ENCODE measurements at regions not wholly inside any gene's neighbourhood (a gene's known extent, or its start where the extent isn't known, plus 50 kb on each side); places are given as distances from the start of the nearest gene placed in this dataset.

- Histone ChIP-seq H3K27ac (ENCODE audit: low read depth, low read length) (no peak overlapping the region), H3K9me2 (replicated peaks; ENCODE audit: control insufficient read depth, low read length) (no peaks in the 10 kb centered on the region), H3K36me3 (ENCODE audit: control insufficient read depth, low read length) (no peaks in the 10 kb centered on the region), H3K79me2 (ENCODE audit: control insufficient read depth, low read length) (no peaks in the 10 kb centered on the region), H3K4me2 (ENCODE audit: low read length) (no peak overlapping the region), H3K4me3 (ENCODE audit: low read length) (no peak overlapping the region), H3K9me3 (ENCODE audit: control insufficient read depth, insufficient read depth, low read length) (no peaks in the 10 kb centered on the region), H4K20me1 (ENCODE audit: control insufficient read depth, insufficient read depth, low read depth, low read length) (no peaks in the 10 kb centered on the region), H3K27me3 (ENCODE audit: control insufficient read depth, low read length) (no peaks in the 10 kb centered on the region), H3K4me1 (ENCODE audit: control insufficient read depth, low read length) (no peaks in the 10 kb centered on the region), H3F3A (ENCODE audit: control insufficient read depth, insufficient read depth) (no peaks in the 10 kb centered on the region)
- TF ChIP-seq CTCF (IDR thresholded peaks at IDR 0.05; ENCODE audit: low read depth, low read length, poor library complexity, severe bottlenecking) (no peak), EZH2phosphoT487 (IDR thresholded peaks at IDR 0.05; ENCODE audit: borderline replicate concordance, low read length) (no peak)
Measured at GRCh38 chr5:5628866-5629606, 206.6 kb downstream of the ICE1 start.

GRCh38 chr5:5626412-5626811, 203.9 kb downstream of the ICE1 start:
- Histone ChIP-seq H3F3A (ENCODE audit: control insufficient read depth, insufficient read depth) (no peaks in the 10 kb centered on the region), H3K4me1 (ENCODE audit: control insufficient read depth, low read length) (no peaks in the 10 kb centered on the region), H3K9me2 (replicated peaks; ENCODE audit: control insufficient read depth, low read length) (no peaks in the 10 kb centered on the region), H3K27me3 (ENCODE audit: control insufficient read depth, low read length) (no peaks in the 10 kb centered on the region), H3K36me3 (ENCODE audit: control insufficient read depth, low read length) (no peaks in the 10 kb centered on the region), H3K79me2 (ENCODE audit: control insufficient read depth, low read length) (no peaks in the 10 kb centered on the region), H3K27ac (ENCODE audit: low read depth, low read length) (no peak overlapping the region), H3K9me3 (ENCODE audit: control insufficient read depth, insufficient read depth, low read length) (peaks cover 9% of the 10 kb centered on the region; the same call in 1 of the 2 replicates), H3K4me2 (ENCODE audit: low read length) (no peak overlapping the region), H3K4me3 (ENCODE audit: low read length) (no peak overlapping the region), H4K20me1 (ENCODE audit: control insufficient read depth, insufficient read depth, low read depth, low read length) (no peaks in the 10 kb centered on the region)
- TF ChIP-seq CTCF (IDR thresholded peaks at IDR 0.05; ENCODE audit: low read depth, low read length, poor library complexity, severe bottlenecking) (no peak), EZH2phosphoT487 (IDR thresholded peaks at IDR 0.05; ENCODE audit: borderline replicate concordance, low read length) (no peak)

DNA sequence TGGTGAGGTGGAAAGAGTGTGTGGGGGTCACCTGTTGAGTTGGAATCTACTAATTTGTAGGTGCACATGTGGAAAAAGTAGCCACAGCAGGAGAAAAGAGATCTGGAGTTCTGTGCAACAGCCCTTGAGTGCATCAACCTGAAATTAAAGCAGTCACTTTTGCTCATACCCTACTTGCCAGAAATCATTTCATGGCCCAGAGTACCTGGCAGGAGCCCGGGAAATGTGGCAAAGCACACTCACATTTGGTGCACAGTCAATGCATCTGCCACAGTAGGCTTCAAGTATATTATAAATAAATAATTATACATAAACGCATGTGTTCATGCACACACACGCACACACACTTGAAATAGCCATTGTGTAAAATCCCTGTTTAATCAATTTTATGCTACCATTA, 203.0 kb downstream of the ICE1 start:
- Histone ChIP-seq H3K9me2 (replicated peaks; ENCODE audit: control insufficient read depth, low read length) (no peaks in the 10 kb centered on the region), H3K27ac (ENCODE audit: low read depth, low read length) (no peak overlapping the region), H3K4me2 (ENCODE audit: low read length) (no peak overlapping the region), H3K27me3 (ENCODE audit: control insufficient read depth, low read length) (no peaks in the 10 kb centered on the region), H3K9me3 (ENCODE audit: control insufficient read depth, insufficient read depth, low read length) (peaks cover 9% of the 10 kb centered on the region; the same call in 1 of the 2 replicates), H3F3A (ENCODE audit: control insufficient read depth, insufficient read depth) (no peaks in the 10 kb centered on the region), H3K4me3 (ENCODE audit: low read length) (no peak overlapping the region), H3K79me2 (ENCODE audit: control insufficient read depth, low read length) (no peaks in the 10 kb centered on the region), H3K4me1 (ENCODE audit: control insufficient read depth, low read length) (no peaks in the 10 kb centered on the region), H3K36me3 (ENCODE audit: control insufficient read depth, low read length) (no peaks in the 10 kb centered on the region), H4K20me1 (ENCODE audit: control insufficient read depth, insufficient read depth, low read depth, low read length) (no peaks in the 10 kb centered on the region)
- TF ChIP-seq EZH2phosphoT487 (IDR thresholded peaks at IDR 0.05; ENCODE audit: borderline replicate concordance, low read length), result no peak
- TF ChIP-seq CTCF (IDR thresholded peaks at IDR 0.05; ENCODE audit: low read depth, low read length, poor library complexity, severe bottlenecking), result no peak

Measured in DOHH2 (cell line).